HG02970 (cell line): ENCODE measurements at regions not wholly inside any gene's neighbourhood (a gene's known extent, or its start where the extent isn't known, plus 50 kb on each side); places are given as distances from the start of the nearest gene placed in this dataset.
"Not testable (repeated sequence)": the region's sequence is repeated elsewhere in the genome, so short reads cannot be mapped to it uniquely, and the experiment has no call there.

Source experiments
- ATAC-seq: cut with Tn5 transposase; IDR thresholded peaks from one replicate; pipeline ENCODE4 v1.9.1; 2021; ENCODE audit warnings: mild to moderate bottlenecking, moderate library complexity, moderate number of reproducible peaks; ENCODE audit not compliant: unreplicated experiment, low FRiP score

GRCh38 chr11:97087419-97087818 is 697.6 kb downstream of the JRKL start:
- no peak for ATAC-seq

DNA sequence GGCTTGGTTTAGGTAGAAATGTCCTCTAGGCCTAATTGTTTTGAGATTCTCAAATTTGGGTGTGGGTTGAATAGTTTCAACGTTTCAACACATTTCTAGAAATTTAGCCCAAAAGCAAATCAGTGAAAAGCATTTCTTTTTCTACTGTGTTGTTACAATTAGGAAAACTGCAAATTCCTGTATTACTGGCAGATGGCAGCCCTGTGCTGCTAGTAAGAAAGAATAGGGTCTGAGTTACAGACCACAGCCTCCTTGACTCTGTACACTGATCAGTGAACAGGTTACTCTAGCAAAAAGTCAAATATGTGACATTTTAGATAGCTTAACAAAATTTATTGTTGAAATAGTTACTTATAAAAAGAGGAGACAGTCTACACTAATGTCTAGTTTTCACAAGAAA is 703.0 kb downstream of the JRKL start:
- no peak for ATAC-seq

- ATAC-seq, result not testable (repeated sequence)
Observed at GRCh38 chr11:97102180-97102579, 712.4 kb downstream of the JRKL start.

- ATAC-seq, result no peak
Observed at GRCh38 chr11:97107604-97108003, 717.8 kb downstream of the JRKL start.

GRCh38 chr11:97109078-97109477 is 719.3 kb downstream of the JRKL start:
- no peak for ATAC-seq

DNA sequence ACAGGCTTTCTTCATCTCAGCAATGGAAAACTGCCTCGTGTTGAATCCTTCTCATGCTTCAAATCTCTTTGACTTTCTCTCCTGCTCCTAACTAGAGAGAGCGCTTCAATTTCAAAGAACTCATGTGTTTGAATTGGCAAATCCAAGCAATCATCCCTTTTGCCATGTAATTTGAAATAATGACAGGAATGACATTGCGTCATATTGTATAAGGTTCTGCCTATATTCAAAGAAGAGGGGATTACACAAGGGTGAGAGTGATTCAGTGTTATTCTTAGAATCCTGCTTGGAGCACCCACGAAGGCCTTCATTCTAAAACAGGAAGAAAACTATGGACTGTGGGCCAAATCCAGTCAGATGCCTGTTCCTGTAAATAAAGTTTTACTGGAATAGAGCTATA is 720.6 kb downstream of the JRKL start:
- no peak for ATAC-seq

DNA sequence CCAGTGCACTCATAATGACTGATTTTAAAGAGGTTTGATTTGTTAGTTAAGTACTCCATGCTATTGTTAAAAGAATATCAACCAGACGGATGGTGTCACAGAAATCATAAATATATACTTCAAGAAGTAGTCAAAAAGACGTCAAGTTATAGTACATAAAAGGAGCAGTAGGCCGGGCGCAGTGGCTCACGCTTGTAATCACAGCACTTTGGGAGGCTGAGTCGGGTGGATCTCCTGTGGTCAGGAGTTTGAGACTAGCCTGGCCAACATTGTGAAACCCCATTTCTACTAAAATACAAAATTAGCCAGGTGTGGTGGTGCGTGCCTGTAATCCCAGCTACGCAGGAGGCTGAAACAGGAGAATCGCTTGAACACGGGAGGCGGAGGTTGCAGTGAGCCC is 721.7 kb downstream of the JRKL start:
- no peak for ATAC-seq

- ATAC-seq, result no peak
Observed at GRCh38 chr11:97118614-97119200, 728.9 kb downstream of the JRKL start.

DNA sequence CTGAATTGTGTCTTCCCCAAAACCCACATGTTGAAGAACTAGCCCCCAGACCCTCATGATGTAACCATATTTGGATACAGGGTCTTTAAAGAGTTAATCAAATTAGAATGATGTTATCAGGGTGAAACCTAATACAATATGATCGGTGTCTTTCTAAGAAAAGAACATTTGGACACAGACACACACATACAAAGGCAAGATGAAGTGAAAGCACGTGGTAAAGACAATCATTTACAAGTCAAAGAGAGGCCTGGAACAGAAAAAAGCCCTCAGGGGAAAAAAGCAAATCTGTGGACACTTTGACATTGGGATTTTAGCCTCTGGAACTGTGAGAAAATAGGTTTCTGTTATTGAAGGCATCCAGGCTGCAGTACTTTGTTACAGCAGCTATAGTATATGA is 733.4 kb downstream of the JRKL start:
- no peak for ATAC-seq

DNA sequence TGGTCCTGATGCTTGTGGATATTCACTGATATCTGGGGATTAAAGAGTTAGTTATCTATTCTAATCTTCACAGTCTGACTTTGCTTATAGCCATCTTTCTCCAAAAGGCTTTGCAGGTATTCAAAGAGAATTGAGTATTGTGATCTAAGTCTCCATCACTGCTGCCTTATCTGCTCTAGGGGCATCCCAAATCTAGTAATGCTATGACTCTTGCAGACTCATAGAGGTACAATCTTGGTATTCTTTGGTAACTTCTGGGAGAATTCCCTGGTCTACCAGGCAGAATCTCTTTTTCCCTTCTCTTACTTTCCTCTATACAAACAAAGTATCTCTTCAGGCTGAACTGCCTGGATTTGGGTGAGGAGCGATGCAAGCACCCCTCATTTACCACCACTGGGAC is 746.3 kb downstream of the JRKL start:
- ATAC-seq, result no peak

DNA sequence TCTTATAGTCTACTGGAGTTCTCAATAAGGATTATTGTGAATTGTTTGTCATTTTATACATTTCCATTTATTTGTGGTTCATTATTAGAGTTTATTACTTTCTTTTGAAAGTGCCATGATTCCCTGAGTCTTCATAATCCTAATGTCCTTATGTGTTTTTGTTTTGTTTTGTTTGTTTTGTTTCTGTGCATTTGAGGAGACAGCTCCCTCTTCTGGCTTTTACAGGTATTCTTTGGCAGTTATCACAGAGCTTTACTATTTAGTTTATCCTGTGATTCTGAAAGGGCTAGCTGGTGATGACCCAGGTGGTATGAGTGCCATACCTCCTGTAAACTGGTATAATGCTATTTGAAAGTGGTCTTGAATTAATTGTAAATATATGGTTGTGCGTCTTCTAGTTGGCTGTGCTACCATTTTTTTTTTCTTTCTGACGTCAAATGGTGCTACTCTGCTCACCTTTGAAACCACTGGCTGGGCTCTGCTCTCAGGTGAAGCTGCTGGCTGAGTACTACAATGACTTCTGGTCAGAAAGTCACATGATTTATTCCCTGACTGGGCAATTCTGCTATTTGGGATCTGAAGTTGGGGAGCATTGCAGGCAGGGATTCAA is 751.2 kb downstream of the JRKL start:
- ATAC-seq, result no peak

- no peak for ATAC-seq
Observed at GRCh38 chr11:97143463-97143862, 753.6 kb downstream of the JRKL start.

DNA sequence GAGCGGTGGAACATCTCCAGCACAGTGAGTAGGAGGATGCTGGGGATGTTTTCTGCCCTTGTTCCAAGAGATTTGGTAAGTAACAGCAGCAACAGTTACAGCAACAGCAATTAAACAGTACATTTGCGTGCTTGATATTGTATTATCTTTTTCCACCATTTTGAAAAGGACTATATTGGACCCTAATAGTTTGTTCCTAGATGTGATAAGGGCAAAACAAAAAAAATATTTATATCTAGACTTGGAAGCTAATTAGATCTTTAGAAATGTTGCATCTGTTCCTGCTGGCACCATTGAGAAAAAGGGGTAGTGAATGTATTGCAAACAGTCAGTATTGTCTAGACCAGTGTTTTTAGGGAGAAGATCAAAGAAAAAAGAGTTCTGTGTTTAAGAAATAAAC is 759.9 kb downstream of the JRKL start:
- ATAC-seq, result no peak

DNA sequence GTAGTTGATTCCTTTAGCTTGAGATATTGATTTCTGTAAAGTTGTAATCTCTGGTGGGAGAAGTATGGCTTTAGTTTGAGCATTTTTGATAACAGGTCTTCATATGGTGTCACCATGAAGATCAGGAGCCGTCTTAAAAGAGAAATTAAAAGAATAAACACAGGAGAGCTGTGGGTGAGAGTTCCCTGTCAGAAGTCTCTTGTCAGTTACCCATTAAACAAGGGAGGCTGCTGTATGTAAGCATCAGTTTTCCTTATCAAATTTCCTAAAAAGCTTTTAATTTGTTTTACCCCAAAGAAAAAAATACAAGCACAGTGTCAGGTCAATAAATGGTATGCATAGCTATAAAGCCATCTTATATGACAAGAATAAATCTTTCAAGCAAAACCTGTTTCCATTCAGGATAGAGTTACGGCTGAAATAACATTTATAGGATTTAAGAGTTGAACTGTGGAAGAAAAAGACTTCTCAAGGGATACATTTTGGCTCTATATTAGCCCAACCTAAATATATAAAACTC is 767.5 kb downstream of the JRKL start:
- no peak for ATAC-seq

GRCh38 chr11:97158243-97158642 is 768.4 kb downstream of the JRKL start:
- no peak for ATAC-seq

GRCh38 chr11:97163631-97164191 is 773.9 kb downstream of the JRKL start:
- no peak for ATAC-seq

DNA sequence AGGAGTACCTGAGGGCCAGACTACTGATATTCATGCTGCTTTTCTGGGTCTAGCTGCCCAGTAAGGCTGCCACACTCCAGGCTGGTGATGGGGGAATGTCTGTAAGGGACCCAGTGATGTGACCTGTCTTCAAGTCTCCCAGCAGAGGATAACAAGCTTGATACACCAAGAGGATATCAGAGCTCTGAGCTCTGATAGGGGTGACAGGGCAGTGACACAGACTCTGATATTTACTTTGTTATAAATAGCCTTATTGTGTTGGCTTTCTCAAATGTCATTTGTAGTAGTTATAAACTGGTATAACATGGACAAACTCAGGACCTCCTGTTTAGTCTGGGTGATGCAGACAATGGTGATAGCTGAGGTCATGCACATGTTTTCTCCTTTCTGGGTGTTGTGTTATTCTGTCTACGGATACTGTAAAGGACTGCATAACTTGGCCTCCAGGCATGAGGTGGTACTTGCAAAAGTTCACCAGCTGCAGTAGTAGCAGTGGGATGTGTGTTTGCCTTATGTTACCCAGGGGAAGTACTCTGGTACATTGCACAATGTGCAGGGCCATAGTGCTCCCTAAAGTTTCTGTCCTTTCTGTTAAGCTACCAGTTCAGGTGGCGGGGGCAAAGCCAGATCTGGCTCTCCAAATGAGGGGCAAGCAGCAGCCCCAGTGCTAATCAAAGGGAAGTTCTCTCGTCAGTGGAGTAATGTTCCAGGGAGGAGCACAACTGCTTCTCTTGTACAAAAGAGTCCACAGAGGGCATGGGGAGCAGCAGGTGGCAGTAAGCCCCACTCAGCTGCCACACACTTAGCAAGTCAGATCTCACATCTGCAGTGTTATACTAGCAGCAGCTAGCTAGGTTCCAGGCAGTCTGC is 812.2 kb downstream of the JRKL start:
- ATAC-seq, result no peak

- no peak for ATAC-seq
Observed at GRCh38 chr11:97202613-97203292, 812.9 kb downstream of the JRKL start.

DNA sequence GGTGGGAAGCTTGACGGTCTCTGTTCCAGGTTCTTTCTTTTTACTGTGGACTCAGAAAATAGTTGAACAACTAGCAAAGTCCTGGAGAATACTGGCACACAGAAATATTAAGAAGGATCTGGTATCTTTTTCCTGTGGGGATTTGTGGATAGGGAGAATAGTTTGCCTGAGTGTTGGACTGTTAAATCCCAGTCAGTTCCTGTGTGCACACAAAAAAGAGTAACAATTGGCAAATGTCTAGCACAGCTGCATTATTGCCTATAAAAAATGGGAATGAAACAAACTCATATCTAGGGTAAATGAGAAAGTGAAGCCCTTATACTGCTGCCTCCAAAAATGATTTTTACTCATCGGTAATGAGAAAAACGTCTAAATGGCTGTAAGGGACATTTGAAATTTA is 828.2 kb downstream of the JRKL start:
- ATAC-seq, result no peak

- ATAC-seq, result no peak
Observed at GRCh38 chr11:97223647-97224046, 833.8 kb downstream of the JRKL start.

DNA sequence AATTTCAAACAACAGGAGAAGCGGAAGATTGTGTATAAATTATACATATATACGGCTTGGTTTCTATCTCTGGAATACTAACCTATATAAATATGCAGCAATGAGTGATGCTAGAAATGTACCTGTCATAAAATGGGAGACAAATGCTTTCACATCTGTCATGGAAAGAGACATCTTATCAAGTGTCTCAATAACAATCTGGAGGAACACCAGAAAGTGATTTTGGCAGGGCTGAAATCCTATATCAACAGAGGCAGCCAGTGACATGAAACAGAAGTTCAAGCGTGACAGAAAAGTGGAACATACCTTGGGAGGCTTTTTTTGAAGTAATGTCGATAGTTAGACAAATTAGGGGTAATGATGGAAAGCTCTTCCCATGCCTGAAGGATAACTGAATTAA is 834.6 kb downstream of the JRKL start:
- no peak for ATAC-seq
